Skeletal muscle cell (primary cell): ENCODE measurements at regions not wholly inside any gene's neighbourhood (a gene's known extent, or its start where the extent isn't known, plus 50 kb on each side); places are given as distances from the start of the nearest gene placed in this dataset.
"Not testable (repeated sequence)": the region's sequence is repeated elsewhere in the genome, so short reads cannot be mapped to it uniquely, and the experiment has no call there.

Experiments
- DNase-seq: peaks from one replicate; pipeline ENCODE4 v3.0.0-alpha.2; 2010; ENCODE audit warnings: low read depth
- H3K4me3 ChIP-seq: 2 replicates; pipeline ENCODE4 v1.5.1; 2011; ENCODE audit warnings: low read depth, mild to moderate bottlenecking, control low read depth, low read length, moderate library complexity

- no peak for DNase-seq
- no peak overlapping the region for H3K4me3 ChIP-seq
Observed at GRCh38 chr1:212495766-212496494, 63.2 kb downstream of the NENF start.

DNA sequence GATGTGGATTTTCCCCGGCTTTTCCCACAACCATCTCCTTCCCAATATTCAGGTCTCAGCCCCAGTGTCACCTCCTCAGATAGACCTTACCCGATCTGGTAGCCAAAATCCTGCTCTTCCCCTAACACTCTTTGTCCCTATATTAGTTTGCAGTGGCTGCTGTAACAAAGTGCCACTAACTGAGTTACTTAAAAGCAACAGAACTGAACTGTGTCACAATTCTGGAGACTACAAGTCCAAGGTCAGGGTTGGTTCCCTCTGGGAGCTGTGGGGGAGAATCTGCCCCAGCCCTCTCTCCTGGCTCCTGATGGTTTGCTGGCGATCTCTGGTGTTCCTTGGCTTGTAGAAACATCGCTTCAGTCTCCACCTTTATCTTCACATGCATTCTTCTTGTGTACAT lies 64.0 kb downstream of the NENF start:
- no peak overlapping the region for H3K4me3 ChIP-seq
- DNase-seq, result no peak

DNA sequence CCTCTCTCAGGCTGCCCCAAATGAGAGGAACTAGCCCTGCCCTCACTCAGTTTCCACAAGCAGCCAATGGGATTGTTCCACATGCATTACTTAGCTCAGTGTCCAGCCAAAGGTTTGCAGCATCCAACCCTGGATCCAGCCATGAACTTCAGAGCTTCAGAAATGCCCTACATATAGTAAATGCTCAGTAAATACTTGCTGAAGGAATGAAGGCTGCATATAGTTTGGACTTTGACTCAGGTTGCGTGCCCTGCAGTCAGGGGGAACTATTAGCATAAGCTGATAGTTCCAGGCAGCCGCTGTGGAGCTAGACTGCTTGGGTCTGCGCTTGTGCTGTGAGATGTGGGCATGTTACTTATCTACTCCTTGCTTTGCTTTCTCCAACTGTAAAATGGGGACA lies 64.8 kb downstream of the NENF start:
- H3K4me3 ChIP-seq, result no peak overlapping the region
- no peak for DNase-seq

- peak; percentile 82 for DNase-seq
- H3K4me3 ChIP-seq, result no peak overlapping the region
Observed at GRCh38 chr1:212498283-212499040, 65.7 kb downstream of the NENF start.

DNA sequence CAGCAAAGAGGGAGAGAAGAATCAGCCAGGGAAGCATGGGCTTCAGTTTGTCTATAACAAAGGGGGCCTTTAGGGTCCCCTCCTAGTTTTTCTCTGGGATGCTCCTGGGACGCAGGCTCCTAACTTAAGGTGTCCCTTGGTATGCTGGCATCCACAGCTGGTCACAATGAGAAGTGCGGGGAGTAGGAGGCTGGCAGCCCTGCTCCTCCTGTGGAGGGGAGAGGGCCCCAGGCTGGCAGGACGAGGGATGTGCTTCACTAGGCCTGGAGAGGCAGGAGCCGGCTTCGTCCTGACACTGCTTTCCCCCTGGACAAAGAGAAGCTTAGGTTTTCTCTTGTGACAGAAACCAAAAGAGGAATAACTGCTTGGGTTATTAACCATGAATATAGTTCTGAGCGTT lies 67.6 kb downstream of the NENF start:
- no peak for DNase-seq
- H3K4me3 ChIP-seq, result no peak overlapping the region

DNA sequence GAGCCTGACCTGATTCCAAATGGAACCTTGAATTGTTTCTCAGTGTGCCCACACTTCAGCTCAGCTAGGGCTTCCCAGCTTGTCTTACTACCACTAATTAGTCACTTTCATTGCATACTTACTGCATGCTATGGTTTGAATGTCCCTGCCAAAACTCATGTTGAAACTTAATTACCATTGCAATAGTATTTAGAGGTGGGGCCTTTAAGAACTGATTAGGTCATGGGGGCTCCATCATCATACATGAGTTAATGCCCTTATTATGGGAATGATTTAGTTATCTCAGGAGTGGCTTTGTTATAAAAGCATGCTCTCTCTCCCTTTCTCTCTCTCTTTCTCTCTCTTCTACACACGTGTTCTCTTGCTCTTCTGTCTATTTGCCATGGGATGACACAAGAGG lies 68.3 kb downstream of the NENF start:
- no peak for DNase-seq
- H3K4me3 ChIP-seq, result no peak overlapping the region

DNA sequence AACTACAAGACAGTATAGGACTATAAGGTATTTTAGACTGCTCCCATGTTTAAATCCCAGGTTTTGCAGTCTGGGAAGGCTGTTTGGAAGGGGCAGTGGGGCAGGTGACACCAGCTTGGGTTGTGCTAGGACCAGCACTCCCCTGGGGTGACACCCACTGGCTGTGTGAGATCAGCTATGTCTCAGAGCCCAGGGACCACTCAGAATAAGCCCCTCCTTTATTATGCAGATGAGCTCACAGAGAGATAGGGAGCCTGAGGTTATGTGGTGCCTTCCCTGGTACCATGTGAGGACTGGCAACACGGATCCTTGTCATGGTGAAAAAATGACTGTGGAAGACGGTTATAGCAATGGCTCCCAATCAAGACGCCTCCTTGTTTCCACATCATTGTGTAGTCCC lies 71.0 kb downstream of the NENF start:
- DNase-seq, result no peak

DNA sequence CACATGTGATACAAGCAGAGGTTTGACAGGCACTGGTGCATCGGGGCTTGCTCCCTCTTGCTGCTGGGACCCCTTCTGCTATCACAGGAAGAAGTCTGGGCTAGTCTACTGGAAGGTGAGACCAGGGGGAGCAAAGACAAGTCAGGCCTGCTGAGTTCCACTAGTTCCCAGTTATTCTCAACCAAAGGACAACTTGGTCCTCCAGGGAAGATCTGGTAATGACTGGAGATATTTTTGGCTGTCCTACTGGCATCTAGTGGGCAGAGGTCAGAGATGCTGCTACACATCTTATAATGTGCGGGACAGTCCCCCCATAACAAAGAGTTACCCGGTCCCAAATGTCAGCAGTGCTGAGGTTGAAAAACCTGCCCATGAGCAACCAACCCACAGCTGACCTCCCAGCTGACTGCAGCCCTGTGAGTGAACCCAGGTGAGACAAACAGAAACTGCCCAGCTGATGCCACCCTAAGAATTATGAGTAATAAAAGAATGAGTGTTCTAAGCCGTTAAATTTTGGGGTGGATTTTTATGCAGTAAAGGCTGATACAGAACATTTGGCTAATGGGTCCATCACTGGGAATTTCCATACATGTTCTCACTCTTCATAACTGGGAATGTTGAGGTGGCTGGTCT lies 71.6 kb downstream of the NENF start:
- no peak for DNase-seq

More for the DNA sequence above, 71.0 kb downstream of the NENF start:
- H3K4me3 ChIP-seq, result no peak overlapping the region

GRCh38 chr1:212506666-212507065 lies 73.9 kb downstream of the NENF start:
- DNase-seq, result no peak
- H3K4me3 ChIP-seq, result no peak overlapping the region

More for the DNA sequence above, 71.6 kb downstream of the NENF start:
- H3K4me3 ChIP-seq, result no peak overlapping the region

GRCh38 chr1:212507369-212507768 lies 74.6 kb downstream of the NENF start:
- no peak overlapping the region for H3K4me3 ChIP-seq
- DNase-seq, result no peak

- H3K4me3 ChIP-seq, result no peak overlapping the region
- DNase-seq, result no peak
Observed at GRCh38 chr1:212512816-212513559, 80.3 kb downstream of the NENF start.

DNA sequence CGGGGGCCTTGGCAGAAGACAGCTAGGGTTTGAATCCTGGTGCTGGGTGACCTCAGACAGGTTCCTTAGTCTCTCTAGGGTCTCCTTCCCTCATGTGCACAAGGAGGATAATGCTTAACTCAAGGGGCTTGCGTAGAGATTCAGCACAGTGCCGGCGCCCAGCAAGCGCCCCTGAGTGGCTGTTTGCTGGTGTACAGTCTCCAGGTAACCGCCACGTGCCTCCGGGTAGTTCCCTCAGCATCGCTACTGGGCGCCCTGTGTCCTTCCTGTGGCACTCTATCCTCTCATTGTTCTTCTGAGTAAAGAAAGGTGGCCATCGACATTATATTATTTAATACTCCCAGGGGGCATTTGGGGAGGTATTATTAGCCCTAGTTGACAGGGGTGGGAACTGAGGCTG lies 80.9 kb downstream of the NENF start:
- H3K4me3 ChIP-seq, result no peak overlapping the region
- DNase-seq, result no peak

DNA sequence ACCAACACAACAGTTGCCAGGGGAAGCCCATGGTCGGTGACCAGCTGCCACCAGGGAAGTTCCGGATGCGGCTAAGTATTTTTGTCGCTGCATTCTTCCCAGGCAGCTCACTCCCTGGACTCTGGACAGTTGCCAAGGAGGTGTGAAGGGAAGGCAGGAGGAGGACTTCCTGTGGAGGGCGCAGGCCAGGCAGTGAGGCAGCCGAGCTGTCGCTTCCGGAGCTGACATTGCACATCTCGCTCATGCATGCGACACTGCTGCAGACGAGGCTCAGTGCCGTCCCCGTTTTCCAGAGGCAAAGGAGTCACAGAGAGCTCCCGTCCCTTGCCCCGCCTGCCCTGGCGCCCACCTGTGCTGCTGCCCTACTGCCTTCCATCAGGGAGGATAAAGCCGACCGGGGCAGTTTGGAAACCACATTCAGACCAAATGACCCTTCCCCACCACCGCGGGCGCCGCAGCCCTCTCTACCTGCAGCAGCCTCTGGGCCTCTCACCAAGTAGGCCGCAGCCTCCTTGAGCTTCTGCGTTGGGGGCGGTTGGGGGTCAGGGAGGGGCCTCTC lies 81.4 kb downstream of the NENF start:
- H3K4me3 ChIP-seq, result no peak overlapping the region
- DNase-seq, result no peak

GRCh38 chr1:212514782-212515181 lies 82.1 kb downstream of the NENF start:
- DNase-seq, result no peak
- no peak overlapping the region for H3K4me3 ChIP-seq

GRCh38 chr1:212515329-212515760 lies 82.6 kb downstream of the NENF start:
- no peak for DNase-seq
- H3K4me3 ChIP-seq, result no peak overlapping the region

DNA sequence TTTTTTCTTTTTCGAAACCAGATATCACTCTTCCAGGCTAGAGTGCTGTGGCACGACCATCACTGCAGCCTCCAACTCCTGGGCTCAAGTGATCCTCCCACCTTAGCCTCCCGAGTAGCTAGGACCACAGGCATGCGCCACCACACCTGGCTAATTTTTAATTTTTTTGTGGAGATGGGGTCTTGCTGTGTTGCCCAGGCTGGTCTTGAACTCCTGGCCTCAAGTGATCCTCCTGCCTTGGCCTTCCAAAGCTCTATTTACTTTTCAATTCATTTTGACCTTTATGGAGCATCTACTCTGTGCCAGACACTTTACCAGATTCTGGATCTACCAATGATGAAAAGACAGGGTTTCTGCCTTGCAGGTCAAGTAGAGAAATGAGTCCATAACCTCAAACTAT lies 83.3 kb downstream of the NENF start:
- DNase-seq, H3K4me3 ChIP-seq: not testable (repeated sequence)

DNA sequence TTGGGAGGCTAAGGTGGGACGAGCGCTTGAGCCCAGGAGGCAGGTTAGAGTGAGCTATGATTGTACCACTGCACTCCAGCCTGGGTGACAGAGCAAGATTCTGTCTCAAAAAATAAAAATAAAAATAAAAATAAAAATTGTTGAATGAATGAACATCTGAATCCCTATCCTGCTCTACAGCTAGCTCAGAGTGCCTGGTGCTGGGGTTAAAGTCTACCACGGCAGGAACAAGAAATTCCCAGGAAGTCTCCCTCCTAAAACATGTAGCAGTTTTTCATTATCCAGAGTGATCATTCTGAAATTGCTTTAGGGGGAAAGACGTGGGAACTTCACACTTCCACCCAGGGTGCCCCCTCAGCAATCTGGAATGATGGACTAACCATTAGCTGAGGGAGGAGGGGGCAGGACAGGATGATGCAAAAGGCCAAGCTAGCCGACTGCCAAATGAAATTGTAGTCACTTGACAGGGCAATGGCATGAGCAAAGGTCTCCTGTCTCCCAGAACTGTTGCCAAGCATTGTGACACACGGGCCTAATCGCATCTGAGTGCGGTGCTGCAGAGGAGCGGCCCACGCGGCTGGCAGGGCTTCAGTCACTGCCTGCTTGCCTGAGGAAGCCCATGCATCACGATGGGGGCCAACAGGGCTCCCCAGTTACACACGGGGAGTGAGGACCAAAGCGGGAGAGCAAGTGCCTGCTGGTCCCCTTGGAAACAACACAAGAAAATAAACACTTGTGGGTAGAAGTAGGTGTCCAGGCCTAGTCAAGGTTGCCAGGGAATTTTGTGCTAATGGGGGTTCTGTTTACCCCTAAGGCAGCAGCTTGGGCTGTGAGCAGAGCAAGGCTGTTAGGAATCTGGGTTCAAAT lies 85.7 kb downstream of the NENF start:
- DNase-seq, result no peak
- H3K4me3 ChIP-seq, result no peak overlapping the region

DNA sequence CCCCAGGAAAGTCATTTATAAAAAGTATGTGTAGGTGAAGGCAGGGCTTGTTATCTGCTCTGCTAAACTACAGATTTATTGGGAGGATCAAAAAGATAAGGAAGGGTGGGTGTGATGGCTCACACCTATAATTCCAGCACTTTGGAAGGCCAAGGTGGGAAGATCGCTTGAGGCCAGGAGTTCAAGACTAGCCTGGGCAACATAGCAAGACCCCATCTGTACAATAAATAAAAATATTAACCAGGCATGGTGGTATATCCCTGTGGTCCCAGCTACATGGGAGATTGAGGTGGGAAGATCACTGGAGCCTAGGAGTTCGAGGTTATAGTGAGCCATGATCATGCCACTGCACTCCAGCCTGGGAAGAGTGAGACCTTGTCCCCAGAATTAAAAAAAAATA lies 86.4 kb downstream of the NENF start:
- H3K4me3 ChIP-seq, result no peak overlapping the region
- no peak for DNase-seq

GRCh38 chr1:212520299-212520698 lies 87.6 kb downstream of the NENF start:
- no peak overlapping the region for H3K4me3 ChIP-seq
- no peak for DNase-seq
